Uterus (tissue), 2 donors: ENCODE measurements at regions not wholly inside any gene's neighbourhood (a gene's known extent, or its start where the extent isn't known, plus 50 kb on each side); places are given as distances from the start of the nearest gene placed in this dataset.

ENCODE experiments used
- POLR2A ChIP-seq, 2 donors: fragments of 450-650 bp; IDR thresholded peaks; one replicate each; pipeline ENCODE4 v1.6.1; 2016; ENCODE audit warnings: antibody characterized with exemption in 2 of 2, mild to moderate bottlenecking in 1 of 2, moderate library complexity in 1 of 2
- TF ChIP-seq, protein P1 (sequence below), 4 experiments: fragments of 200-600 bp in 2 of 4; fragments of 450-650 bp in 2 of 4; sonication (generic) in 2 of 4; IDR thresholded peaks; one replicate each; pipeline ENCODE4 v1.5.1; 2016 to 2019; ENCODE audit warnings: antibody characterized with exemption in 4 of 4, mild to moderate bottlenecking in 2 of 4, moderate library complexity in 1 of 4

GRCh38 chr7:65454469-65454868 lies 80.8 kb downstream of the ZNF92 start:
- TF ChIP-seq POLR2A (IDR thresholded peaks at IDR 0.05) = no peak
- TF ChIP-seq, protein P1, sequence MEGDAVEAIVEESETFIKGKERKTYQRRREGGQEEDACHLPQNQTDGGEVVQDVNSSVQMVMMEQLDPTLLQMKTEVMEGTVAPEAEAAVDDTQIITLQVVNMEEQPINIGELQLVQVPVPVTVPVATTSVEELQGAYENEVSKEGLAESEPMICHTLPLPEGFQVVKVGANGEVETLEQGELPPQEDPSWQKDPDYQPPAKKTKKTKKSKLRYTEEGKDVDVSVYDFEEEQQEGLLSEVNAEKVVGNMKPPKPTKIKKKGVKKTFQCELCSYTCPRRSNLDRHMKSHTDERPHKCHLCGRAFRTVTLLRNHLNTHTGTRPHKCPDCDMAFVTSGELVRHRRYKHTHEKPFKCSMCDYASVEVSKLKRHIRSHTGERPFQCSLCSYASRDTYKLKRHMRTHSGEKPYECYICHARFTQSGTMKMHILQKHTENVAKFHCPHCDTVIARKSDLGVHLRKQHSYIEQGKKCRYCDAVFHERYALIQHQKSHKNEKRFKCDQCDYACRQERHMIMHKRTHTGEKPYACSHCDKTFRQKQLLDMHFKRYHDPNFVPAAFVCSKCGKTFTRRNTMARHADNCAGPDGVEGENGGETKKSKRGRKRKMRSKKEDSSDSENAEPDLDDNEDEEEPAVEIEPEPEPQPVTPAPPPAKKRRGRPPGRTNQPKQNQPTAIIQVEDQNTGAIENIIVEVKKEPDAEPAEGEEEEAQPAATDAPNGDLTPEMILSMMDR (IDR thresholded peaks at IDR 0.05) = no peak
